ENCODE measurements at regions not wholly inside any gene's neighbourhood (a gene's known extent, or its start where the extent isn't known, plus 50 kb on each side); places are given as distances from the start of the nearest gene placed in this dataset.

- TF ChIP-seq CTCF (IDR thresholded peaks at IDR 0.05) = no peak
- no peak for TF ChIP-seq POLR2A (IDR thresholded peaks at IDR 0.05)
Measured at GRCh38 chr3:144590854-144591253, 619.2 kb downstream of the DIPK2A start.

Measured in lower leg skin (tissue), 3 donors.